T-cell (primary cell): ENCODE measurements at regions not wholly inside any gene's neighbourhood (a gene's known extent, or its start where the extent isn't known, plus 50 kb on each side); places are given as distances from the start of the nearest gene placed in this dataset.

Source experiments
- ATAC-seq, 4 experiments: fragments of 200-7000 bp in 3 of 4; fragments of 150-1000 bp in 1 of 4; cut with Tn5 transposase; replicated peaks in 1 of 4; 1 replicate in 3 of 4; 2 replicates in 1 of 4; pipeline ENCODE4 v1.10.0; 2021; ENCODE audit warnings: moderate library complexity in 3 of 4, mild to moderate bottlenecking in 2 of 4, moderate number of reproducible peaks in 1 of 4
- CTCF ChIA-PET, 2 donors: fragments of 300-600 bp; sonication (Branson Sonifier 250); formaldehyde crosslinking; loops; one replicate each; lab custom pipeline; 2022; ENCODE audit warnings: antibody characterized with exemption in 2 of 2; lab: Charles Lee
- POLR2A ChIA-PET, 2 donors: fragments of 300-600 bp; sonication (Branson Sonifier 250); formaldehyde crosslinking; loops; one replicate each; lab custom pipeline; 2022; ENCODE audit warnings: antibody characterized with exemption in 2 of 2; lab: Charles Lee
- DNase-seq, 35 experiments: peaks; one replicate each; pipeline versions ENCODE4 v3.0.0 to v3.0.0-alpha.2; 2013 to 2023
- H3K27ac ChIP-seq: one replicate; pipeline ENCODE4 v1.5.1; 2013; ENCODE audit warnings: low read length
- H3K27me3 ChIP-seq, 2 experiments: replicated peaks in 1 of 2; 1 replicate in 1 of 2; 2 replicates in 1 of 2; pipeline versions ENCODE4 v1.6.1 to v1.7.0; 2013; ENCODE audit warnings: low read length in 1 of 2, mixed read lengths in 1 of 2; ENCODE audit not compliant: control insufficient read depth in 2 of 2, insufficient read depth in 2 of 2; ENCODE audit errors: extremely low read depth in 1 of 2
- H3K36me3 ChIP-seq, 2 donors: 1 replicate in 1 of 2; 2 replicates in 1 of 2; pipeline versions ENCODE4 v1.6.1 to v1.7.0; 2013; ENCODE audit warnings: low read length in 1 of 2; ENCODE audit not compliant: control insufficient read depth in 2 of 2, insufficient read depth in 1 of 2; ENCODE audit errors: extremely low read depth in 1 of 2
- H3K4me1 ChIP-seq, 2 experiments: 1 replicate in 1 of 2; 2 replicates in 1 of 2; pipeline versions ENCODE4 v1.6.1 to v1.7.0; 2013; ENCODE audit warnings: low read length in 2 of 2, mixed read lengths in 1 of 2; ENCODE audit not compliant: insufficient read depth in 2 of 2, control insufficient read depth in 1 of 2; ENCODE audit errors: extremely low read depth in 1 of 2
- H3K4me3 ChIP-seq, 2 donors: 1 replicate in 1 of 2; 2 replicates in 1 of 2; pipeline versions ENCODE4 v1.5.1 to v1.7.0; 2013; ENCODE audit warnings: mild to moderate bottlenecking in 2 of 2, low read length in 1 of 2, moderate library complexity in 1 of 2; ENCODE audit not compliant: control insufficient read depth in 1 of 2; ENCODE audit errors: extremely low read depth in 1 of 2
- H3K9me3 ChIP-seq: 2 replicates; pipeline ENCODE4 v1.7.0; 2013
- H3K27ac Mint-ChIP-seq, 2 donors: one replicate each; pipeline ENCODE4 v1.8.0; 2020 to 2021; ENCODE audit warnings: mild to moderate bottlenecking in 2 of 2, mixed read lengths in 2 of 2
- H3K27me3 Mint-ChIP-seq, 2 donors: one replicate each; pipeline ENCODE4 v1.8.0; 2021 to 2022; ENCODE audit warnings: mixed read lengths in 2 of 2
- H3K36me3 Mint-ChIP-seq: one replicate; pipeline ENCODE4 v1.8.0; 2021; ENCODE audit warnings: mixed read lengths
- H3K4me1 Mint-ChIP-seq, 3 donors: one replicate each; pipeline ENCODE4 v1.8.0; 2020 to 2022; ENCODE audit warnings: mixed read lengths in 3 of 3, mild to moderate bottlenecking in 1 of 3
- H3K4me3 Mint-ChIP-seq, 3 donors: one replicate each; pipeline ENCODE4 v1.8.0; 2020 to 2022; ENCODE audit warnings: mild to moderate bottlenecking in 3 of 3, mixed read lengths in 3 of 3, moderate library complexity in 3 of 3
- H3K9me3 Mint-ChIP-seq, 3 donors: one replicate each; pipeline ENCODE4 v1.8.0; 2020 to 2022; ENCODE audit warnings: mixed read lengths in 3 of 3
- WGBS: methylation state at CpG from one replicate; pipeline ENCODE4 v1.1.5; 2013; ENCODE audit warnings: missing lambda C conversion rate; ENCODE audit not compliant: insufficient coverage; 5-methylcytosine and 5-hydroxymethylcytosine counted together

DNA sequence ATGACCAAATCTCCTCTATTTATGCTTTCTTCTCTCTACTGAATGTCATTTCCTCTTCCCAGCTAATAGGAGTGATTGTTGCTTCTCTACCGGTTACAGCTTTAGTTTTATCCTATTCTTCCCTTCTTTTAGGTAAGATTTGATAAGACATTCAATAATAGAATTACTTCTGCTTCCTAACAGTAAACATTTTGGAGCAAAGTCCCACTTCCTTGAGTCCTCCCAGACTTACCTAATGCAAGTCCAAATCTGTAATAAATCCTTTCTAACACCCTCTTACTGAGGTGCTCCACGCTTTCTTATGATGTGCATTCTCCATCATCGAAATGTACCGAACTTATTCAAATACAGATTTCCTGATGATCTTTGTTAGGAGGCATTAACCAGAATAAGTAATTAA, 79.2 kb upstream of the GPM6A start:
- ChIA-PET POLR2A (no interaction called here), CTCF (no interaction called here)
- H3K27ac Mint-ChIP-seq: no peak overlapping the region
- no peaks in the 10 kb centered on the region for H3K4me1 Mint-ChIP-seq
- H3K4me1 ChIP-seq: no peaks in the 10 kb centered on the region
- no peaks in the 10 kb centered on the region for H3K27me3 Mint-ChIP-seq
- H3K9me3 ChIP-seq: no peaks in the 10 kb centered on the region
- no peak overlapping the region for H3K27ac ChIP-seq
- ATAC-seq (no peak), DNase-seq (no peak)
- H3K36me3 ChIP-seq: no peaks in the 10 kb centered on the region
- no peak overlapping the region for H3K4me3 ChIP-seq
- no CpG with 5 or more reads among the region's 4 CpGs for WGBS
- H3K27me3 ChIP-seq: no peaks in the 10 kb centered on the region
- no peaks in the 10 kb centered on the region for H3K9me3 Mint-ChIP-seq
- no peaks in the 10 kb centered on the region for H3K36me3 Mint-ChIP-seq
- no peak overlapping the region for H3K4me3 Mint-ChIP-seq

- H3K4me3 ChIP-seq: no peak overlapping the region
- no peaks in the 10 kb centered on the region for H3K27me3 ChIP-seq
- DNase-seq (no peak), ATAC-seq (no peak)
- H3K36me3 ChIP-seq: no peaks in the 10 kb centered on the region
- ChIA-PET POLR2A (no interaction called here), CTCF (no interaction called here)
- Mint-ChIP-seq H3K27me3 (no peaks in the 10 kb centered on the region), H3K4me1 (no peaks in the 10 kb centered on the region), H3K4me3 (no peak overlapping the region), H3K9me3 (no peaks in the 10 kb centered on the region), H3K36me3 (no peaks in the 10 kb centered on the region), H3K27ac (no peak overlapping the region)
- H3K27ac ChIP-seq: no peak overlapping the region
- no peaks in the 10 kb centered on the region for H3K9me3 ChIP-seq
- H3K4me1 ChIP-seq: no peaks in the 10 kb centered on the region
- WGBS: no CpG with 5 or more reads among the region's 2 CpGs
These were observed 79.8 kb upstream of the GPM6A start for GRCh38 chr4:175891851-175892250.

DNA sequence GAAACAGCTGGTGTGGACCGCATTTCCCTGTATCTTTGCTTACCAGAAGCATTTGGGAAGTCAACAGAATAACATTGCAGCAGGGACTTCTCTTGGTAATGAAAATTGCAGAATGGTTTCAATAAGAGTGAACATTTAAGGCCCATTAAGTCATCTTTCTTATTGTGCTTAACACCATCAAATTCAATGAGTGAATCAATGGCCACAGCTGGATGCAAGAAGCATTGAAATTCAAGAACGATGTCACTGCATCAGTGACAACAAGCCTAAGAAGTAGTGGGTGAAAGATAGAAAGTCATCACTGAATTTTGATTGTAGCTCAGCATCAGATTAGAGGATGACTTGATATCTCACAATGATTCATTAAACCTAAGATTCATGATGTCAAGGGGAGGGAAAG, 93.9 kb upstream of the GPM6A start:
- Mint-ChIP-seq H3K4me3 (no peak overlapping the region), H3K4me1 (no peaks in the 10 kb centered on the region), H3K9me3 (no peaks in the 10 kb centered on the region), H3K27me3 (no peaks in the 10 kb centered on the region), H3K36me3 (no peaks in the 10 kb centered on the region), H3K27ac (no peak overlapping the region)
- ChIA-PET POLR2A (no interaction called here), CTCF (no interaction called here)
- no peaks in the 10 kb centered on the region for H3K4me1 ChIP-seq
- H3K27ac ChIP-seq: no peak overlapping the region
- DNase-seq: no peak
- no peaks in the 10 kb centered on the region for H3K9me3 ChIP-seq
- ATAC-seq: no peak
- H3K36me3 ChIP-seq: no peaks in the 10 kb centered on the region
- no peaks in the 10 kb centered on the region for H3K27me3 ChIP-seq
- no peak overlapping the region for H3K4me3 ChIP-seq
- WGBS: no CpG with 5 or more reads among the region's 2 CpGs

- no peaks in the 10 kb centered on the region for H3K36me3 Mint-ChIP-seq
- no peaks in the 10 kb centered on the region for H3K9me3 Mint-ChIP-seq
- POLR2A ChIA-PET: no interaction called here
- no peaks in the 10 kb centered on the region for H3K4me1 Mint-ChIP-seq
- ATAC-seq (no peak), DNase-seq (no peak)
- 94% methylated on average over 3 of the region's 5 CpGs for WGBS
- Histone ChIP-seq H3K36me3 (no peaks in the 10 kb centered on the region), H3K27ac (no peak overlapping the region), H3K4me3 (no peak overlapping the region), H3K4me1 (no peaks in the 10 kb centered on the region), H3K9me3 (no peaks in the 10 kb centered on the region), H3K27me3 (no peaks in the 10 kb centered on the region)
- H3K27me3 Mint-ChIP-seq: no peaks in the 10 kb centered on the region
- no peak overlapping the region for H3K4me3 Mint-ChIP-seq
- H3K27ac Mint-ChIP-seq: no peak overlapping the region
- CTCF ChIA-PET: no interaction called here
These were observed 94.3 kb upstream of the GPM6A start for GRCh38 chr4:175906384-175906783.

GRCh38 chr4:175910700-175911099, 98.6 kb upstream of the GPM6A start:
- Histone ChIP-seq H3K27me3 (no peaks in the 10 kb centered on the region), H3K4me1 (no peaks in the 10 kb centered on the region), H3K36me3 (no peaks in the 10 kb centered on the region), H3K4me3 (no peak overlapping the region), H3K9me3 (no peaks in the 10 kb centered on the region), H3K27ac (no peak overlapping the region)
- Mint-ChIP-seq H3K36me3 (no peaks in the 10 kb centered on the region), H3K27ac (no peak overlapping the region), H3K27me3 (peaks cover 0 to 2% of the 10 kb centered on the region in 2 donors), H3K9me3 (peaks cover 0 to 4% (median 0%) of the 10 kb centered on the region in 3 donors), H3K4me3 (no peak overlapping the region), H3K4me1 (no peaks in the 10 kb centered on the region)
- POLR2A ChIA-PET: no interaction called here
- DNase-seq: no peak
- ATAC-seq: no peak
- CTCF ChIA-PET: no interaction called here
- whole genome bisulfite sequencing: 96% methylated on average over 2 of the region's 4 CpGs

DNA sequence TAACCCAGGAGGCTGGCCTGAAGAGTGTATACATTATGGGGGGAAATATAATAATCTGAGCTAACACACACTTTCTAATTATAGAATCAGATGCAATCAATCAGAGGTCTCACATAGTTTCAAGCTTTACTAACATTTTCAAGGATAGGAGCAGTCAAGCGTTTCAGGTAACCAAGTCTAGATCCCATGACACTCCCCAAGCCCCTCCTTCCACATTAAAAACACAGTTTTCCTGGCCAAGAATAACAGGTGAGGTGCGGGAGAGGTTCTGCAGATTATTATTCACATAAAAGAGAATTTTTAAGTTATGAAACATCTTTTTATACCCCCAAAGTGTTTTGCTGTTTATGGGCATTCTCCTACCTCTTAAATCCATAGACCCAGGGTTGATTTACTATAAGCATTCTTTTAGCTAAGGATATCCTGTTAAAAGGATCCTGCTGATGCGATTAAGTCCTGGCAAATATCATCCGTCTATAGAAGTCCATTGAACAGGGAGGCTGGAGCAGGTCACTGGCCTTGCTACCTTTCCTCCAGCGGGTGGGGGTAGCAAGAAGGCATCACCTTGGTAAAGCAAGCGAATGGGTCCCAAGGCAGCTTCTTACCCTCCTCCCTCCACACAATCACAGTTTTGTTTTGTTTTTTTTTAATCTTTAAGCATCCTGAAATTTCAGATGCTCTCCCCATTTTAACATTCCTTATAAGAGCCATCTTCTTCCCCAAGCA, 104.7 kb upstream of the GPM6A start:
- no peaks in the 10 kb centered on the region for H3K4me1 Mint-ChIP-seq
- peaks cover 2 to 5% of the 10 kb centered on the region in 2 donors for H3K27me3 Mint-ChIP-seq

DNA sequence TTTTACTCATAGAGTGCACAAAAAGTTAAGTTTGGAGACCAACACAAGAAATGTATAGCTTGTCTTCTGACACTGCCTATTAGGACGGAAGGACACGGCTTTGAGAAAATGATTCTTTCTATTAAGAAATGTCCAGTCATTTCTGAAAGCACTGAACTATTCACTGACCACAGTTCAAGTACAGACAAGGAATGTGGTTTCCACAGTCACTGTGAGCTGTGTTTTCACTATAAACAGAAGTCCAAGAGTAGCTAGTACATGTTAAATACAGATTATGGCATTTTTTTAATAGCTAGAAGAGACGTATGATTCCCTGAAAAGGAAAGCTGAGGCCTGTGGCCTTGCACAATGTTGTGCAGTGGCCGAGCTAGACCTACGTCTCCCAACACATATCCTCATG, 115.1 kb upstream of the GPM6A start:
- H3K27me3 ChIP-seq: no peaks in the 10 kb centered on the region
- POLR2A ChIA-PET: no interaction called here
- no peaks in the 10 kb centered on the region for H3K9me3 ChIP-seq
- no CpG with 5 or more reads among the region's 5 CpGs for WGBS
- ATAC-seq (no peak), DNase-seq (no peak)
- no peaks in the 10 kb centered on the region for H3K36me3 Mint-ChIP-seq
- no peaks in the 10 kb centered on the region for H3K27me3 Mint-ChIP-seq
- H3K4me3 Mint-ChIP-seq: no peak overlapping the region
- H3K9me3 Mint-ChIP-seq: peaks cover 0 to 4% (median 0%) of the 10 kb centered on the region in 3 donors
- H3K27ac Mint-ChIP-seq: no peak overlapping the region
- H3K27ac ChIP-seq: no peak overlapping the region
- no peaks in the 10 kb centered on the region for H3K36me3 ChIP-seq
- H3K4me1 Mint-ChIP-seq: no peaks in the 10 kb centered on the region
- CTCF ChIA-PET: no interaction called here
- no peaks in the 10 kb centered on the region for H3K4me1 ChIP-seq
- H3K4me3 ChIP-seq: no peak overlapping the region

More for the DNA sequence above, 104.7 kb upstream of the GPM6A start:
- DNase-seq (no peak), ATAC-seq (no peak)
- WGBS: 92% methylated on average over 3 of the region's 6 CpGs
- H3K9me3 ChIP-seq: no peaks in the 10 kb centered on the region
- H3K27ac Mint-ChIP-seq: no peak overlapping the region
- H3K36me3 ChIP-seq: no peaks in the 10 kb centered on the region
- ChIA-PET CTCF (no interaction called here), POLR2A (no interaction called here)
- no peak overlapping the region for H3K4me3 Mint-ChIP-seq
- no peak overlapping the region for H3K4me3 ChIP-seq
- H3K27me3 ChIP-seq: peaks cover 0 to 2% of the 10 kb centered on the region in 2 experiments
- H3K36me3 Mint-ChIP-seq: no peaks in the 10 kb centered on the region
- peaks cover 0 to 11% (median 0%) of the 10 kb centered on the region in 3 donors for H3K9me3 Mint-ChIP-seq
- H3K4me1 ChIP-seq: no peaks in the 10 kb centered on the region
- H3K27ac ChIP-seq: no peak overlapping the region
